ENCODE measurements at regions not wholly inside any gene's neighbourhood (a gene's known extent, or its start where the extent isn't known, plus 50 kb on each side); places are given as distances from the start of the nearest gene placed in this dataset.
A peak's percentile ranks its signal among the peaks of the same experiment; 100 is the strongest.

DNA sequence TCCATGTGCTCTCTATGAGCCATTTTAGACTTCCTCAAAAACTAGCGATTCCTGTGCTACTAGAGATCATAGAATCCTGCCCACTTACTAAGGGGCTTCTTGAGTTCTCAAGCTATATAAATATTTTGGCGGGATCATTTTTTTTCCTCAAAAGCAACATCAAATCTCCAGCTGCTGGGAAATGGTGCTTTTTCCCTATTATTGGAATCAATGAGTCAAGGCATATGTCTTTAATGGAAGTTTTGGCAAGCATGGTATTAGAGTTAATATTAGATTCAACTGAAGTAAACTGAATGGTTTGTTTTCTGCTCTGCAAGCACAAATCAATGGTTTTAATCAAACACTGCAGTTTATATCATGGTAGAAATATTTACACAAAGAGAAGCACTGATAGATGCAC, 369.9 kb upstream of the PTGER4 start:
- Histone ChIP-seq H3K4me3 (ENCODE audit: insufficient read depth, low read depth, low read length, poor library complexity, severe bottlenecking) (no peak overlapping the region), H3K4me1 (ENCODE audit: control insufficient read depth, insufficient read depth, low read length, poor library complexity, severe bottlenecking) (no peaks in the 10 kb centered on the region), H3K9me3 (ENCODE audit: control insufficient read depth, low read length) (no peaks in the 10 kb centered on the region), H3K36me3 (ENCODE audit: control insufficient read depth, insufficient read depth, low read length) (no peaks in the 10 kb centered on the region), H3K27me3 (replicated peaks; ENCODE audit: control insufficient read depth, insufficient read depth, low read length, poor library complexity, severe bottlenecking) (no peaks in the 10 kb centered on the region), H3K27ac (ENCODE audit: insufficient read depth, low read length, poor library complexity, severe bottlenecking) (no peak overlapping the region)
- DNase-seq, result no peak

DNA sequence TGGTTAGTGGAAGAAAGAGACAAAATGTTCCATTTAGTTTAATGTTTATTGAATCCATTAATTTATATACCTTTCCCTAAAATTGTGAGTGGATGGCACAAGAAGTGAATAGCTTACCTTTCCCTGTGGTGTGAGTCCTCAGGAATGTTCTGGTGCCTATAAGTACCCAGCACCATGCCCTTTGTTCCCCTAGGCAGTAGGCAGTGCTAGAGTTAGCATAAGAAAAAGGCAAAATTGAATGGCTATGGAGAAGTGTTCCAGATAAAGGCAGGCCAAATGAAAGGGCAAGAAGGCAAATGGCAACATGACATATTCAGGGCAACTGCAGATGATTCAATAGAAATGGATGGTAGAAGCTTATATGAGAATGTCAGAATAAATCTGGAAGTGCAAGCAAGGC, 370.8 kb upstream of the PTGER4 start:
- H3K4me3 ChIP-seq (ENCODE audit: insufficient read depth, low read depth, low read length, poor library complexity, severe bottlenecking), result no peak overlapping the region
- no peaks in the 10 kb centered on the region for H3K36me3 ChIP-seq (ENCODE audit: control insufficient read depth, insufficient read depth, low read length)
- H3K27me3 ChIP-seq (replicated peaks; ENCODE audit: control insufficient read depth, insufficient read depth, low read length, poor library complexity, severe bottlenecking), result no peaks in the 10 kb centered on the region
- no peak for DNase-seq
- H3K9me3 ChIP-seq (ENCODE audit: control insufficient read depth, low read length), result no peaks in the 10 kb centered on the region
- H3K27ac ChIP-seq (ENCODE audit: insufficient read depth, low read length, poor library complexity, severe bottlenecking), result no peak overlapping the region
- H3K4me1 ChIP-seq (ENCODE audit: control insufficient read depth, insufficient read depth, low read length, poor library complexity, severe bottlenecking), result no peaks in the 10 kb centered on the region

DNA sequence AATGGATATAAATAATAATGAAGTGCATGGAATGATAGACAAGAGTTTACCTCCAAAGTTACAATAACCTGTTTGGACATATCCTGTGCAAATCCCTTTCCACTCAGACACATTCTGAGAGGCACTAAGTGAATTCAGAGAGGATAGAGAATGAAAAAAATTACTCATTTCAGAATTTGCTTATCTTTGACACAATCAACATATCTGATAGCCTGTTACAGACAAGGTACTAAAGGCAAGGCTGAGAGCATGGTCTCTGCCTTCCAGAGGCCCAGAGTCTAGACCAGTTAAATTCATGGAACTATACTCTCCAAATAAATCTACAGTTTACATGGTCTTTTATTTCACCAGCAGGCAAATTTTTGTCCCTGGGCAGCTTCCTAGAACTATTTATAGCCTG, 371.8 kb upstream of the PTGER4 start:
- no peaks in the 10 kb centered on the region for H3K9me3 ChIP-seq (ENCODE audit: control insufficient read depth, low read length)
- H3K36me3 ChIP-seq (ENCODE audit: control insufficient read depth, insufficient read depth, low read length), result no peaks in the 10 kb centered on the region
- H3K4me3 ChIP-seq (ENCODE audit: insufficient read depth, low read depth, low read length, poor library complexity, severe bottlenecking), result no peak overlapping the region
- no peaks in the 10 kb centered on the region for H3K27me3 ChIP-seq (replicated peaks; ENCODE audit: control insufficient read depth, insufficient read depth, low read length, poor library complexity, severe bottlenecking)
- no peaks in the 10 kb centered on the region for H3K4me1 ChIP-seq (ENCODE audit: control insufficient read depth, insufficient read depth, low read length, poor library complexity, severe bottlenecking)
- H3K27ac ChIP-seq (ENCODE audit: insufficient read depth, low read length, poor library complexity, severe bottlenecking), result no peak overlapping the region
- DNase-seq, result no peak

DNA sequence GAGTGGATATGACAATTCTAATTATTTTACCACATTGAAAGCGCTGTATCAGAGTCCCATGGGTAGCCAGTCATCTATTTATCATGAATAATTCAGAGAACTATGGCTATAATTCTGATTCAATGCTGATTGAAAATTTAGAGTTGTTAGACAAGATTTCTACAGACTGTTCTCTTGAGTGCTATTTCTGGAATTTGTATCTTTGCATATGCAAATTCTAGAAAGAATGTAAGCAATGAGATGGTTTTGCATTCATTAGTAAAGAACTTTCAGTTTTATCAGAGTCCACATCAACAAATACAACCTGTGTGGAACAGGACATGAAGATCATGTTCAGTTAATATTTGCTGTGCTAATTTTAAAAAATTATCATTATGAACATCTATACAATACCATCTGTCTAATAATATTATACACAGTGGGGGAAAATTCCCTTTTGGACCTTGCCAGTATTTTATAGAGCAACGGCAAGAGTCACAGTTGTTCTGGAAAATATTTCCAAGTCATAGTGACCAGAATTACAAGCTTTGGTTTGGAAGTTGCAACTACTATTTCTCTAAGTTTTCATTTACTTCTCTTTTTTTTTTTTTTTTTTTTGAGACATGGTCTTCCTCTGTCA, 372.7 kb upstream of the PTGER4 start:
- H3K27me3 ChIP-seq (replicated peaks; ENCODE audit: control insufficient read depth, insufficient read depth, low read length, poor library complexity, severe bottlenecking), result no peaks in the 10 kb centered on the region
- no peak overlapping the region for H3K27ac ChIP-seq (ENCODE audit: insufficient read depth, low read length, poor library complexity, severe bottlenecking)
- H3K4me1 ChIP-seq (ENCODE audit: control insufficient read depth, insufficient read depth, low read length, poor library complexity, severe bottlenecking), result no peaks in the 10 kb centered on the region
- H3K4me3 ChIP-seq (ENCODE audit: insufficient read depth, low read depth, low read length, poor library complexity, severe bottlenecking), result no peak overlapping the region
- no peaks in the 10 kb centered on the region for H3K9me3 ChIP-seq (ENCODE audit: control insufficient read depth, low read length)
- DNase-seq, result no peak
- no peaks in the 10 kb centered on the region for H3K36me3 ChIP-seq (ENCODE audit: control insufficient read depth, insufficient read depth, low read length)

DNA sequence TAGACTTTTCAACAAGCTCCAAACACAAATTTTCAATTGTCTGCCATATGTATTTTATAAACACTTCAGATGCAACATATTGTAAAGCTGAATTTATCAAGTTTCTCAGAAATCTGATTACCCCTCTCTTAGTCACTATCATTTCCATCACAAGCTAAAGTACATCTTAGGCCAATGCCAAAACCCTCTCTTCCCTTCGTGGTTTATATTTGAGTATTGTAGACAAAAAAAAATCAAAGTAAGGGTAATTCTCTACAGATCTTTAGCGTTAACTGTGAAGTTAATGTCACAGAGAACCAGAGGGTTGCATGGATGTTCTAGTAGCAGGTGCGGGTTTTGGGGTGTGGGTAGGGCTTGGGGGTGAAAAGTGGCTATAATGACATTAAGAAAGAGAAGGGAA, 387.7 kb upstream of the PTGER4 start:
- Histone ChIP-seq H3K4me1 (ENCODE audit: control insufficient read depth, insufficient read depth, low read length, poor library complexity, severe bottlenecking) (no peaks in the 10 kb centered on the region), H3K36me3 (ENCODE audit: control insufficient read depth, insufficient read depth, low read length) (no peaks in the 10 kb centered on the region), H3K27me3 (replicated peaks; ENCODE audit: control insufficient read depth, insufficient read depth, low read length, poor library complexity, severe bottlenecking) (no peaks in the 10 kb centered on the region), H3K27ac (ENCODE audit: insufficient read depth, low read length, poor library complexity, severe bottlenecking) (no peak overlapping the region), H3K9me3 (ENCODE audit: control insufficient read depth, low read length) (no peaks in the 10 kb centered on the region), H3K4me3 (ENCODE audit: insufficient read depth, low read depth, low read length, poor library complexity, severe bottlenecking) (no peak overlapping the region)
- DNase-seq, result no peak

DNA sequence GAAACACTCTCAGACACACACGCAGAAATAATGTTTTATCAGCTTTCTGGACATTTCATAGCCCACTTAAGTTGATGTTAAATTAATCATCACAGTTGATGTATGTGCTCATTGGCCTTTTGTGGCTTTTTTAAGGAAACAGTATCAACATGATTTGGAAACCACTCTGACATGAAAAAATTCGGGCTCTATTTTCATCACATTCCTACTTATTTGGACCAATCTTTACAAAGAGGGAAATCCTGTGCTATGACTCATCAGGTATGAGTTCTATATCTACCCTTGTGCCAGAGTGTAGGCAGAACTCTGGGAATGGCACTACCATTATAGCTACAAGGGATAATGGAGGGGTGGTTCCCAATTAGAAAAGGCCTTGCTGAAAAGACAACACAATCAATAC, 388.4 kb upstream of the PTGER4 start:
- Histone ChIP-seq H3K36me3 (ENCODE audit: control insufficient read depth, insufficient read depth, low read length) (no peaks in the 10 kb centered on the region), H3K27ac (ENCODE audit: insufficient read depth, low read length, poor library complexity, severe bottlenecking) (no peak overlapping the region), H3K27me3 (replicated peaks; ENCODE audit: control insufficient read depth, insufficient read depth, low read length, poor library complexity, severe bottlenecking) (no peaks in the 10 kb centered on the region), H3K4me1 (ENCODE audit: control insufficient read depth, insufficient read depth, low read length, poor library complexity, severe bottlenecking) (no peaks in the 10 kb centered on the region), H3K9me3 (ENCODE audit: control insufficient read depth, low read length) (no peaks in the 10 kb centered on the region), H3K4me3 (ENCODE audit: insufficient read depth, low read depth, low read length, poor library complexity, severe bottlenecking) (no peak overlapping the region)
- DNase-seq, result no peak

DNA sequence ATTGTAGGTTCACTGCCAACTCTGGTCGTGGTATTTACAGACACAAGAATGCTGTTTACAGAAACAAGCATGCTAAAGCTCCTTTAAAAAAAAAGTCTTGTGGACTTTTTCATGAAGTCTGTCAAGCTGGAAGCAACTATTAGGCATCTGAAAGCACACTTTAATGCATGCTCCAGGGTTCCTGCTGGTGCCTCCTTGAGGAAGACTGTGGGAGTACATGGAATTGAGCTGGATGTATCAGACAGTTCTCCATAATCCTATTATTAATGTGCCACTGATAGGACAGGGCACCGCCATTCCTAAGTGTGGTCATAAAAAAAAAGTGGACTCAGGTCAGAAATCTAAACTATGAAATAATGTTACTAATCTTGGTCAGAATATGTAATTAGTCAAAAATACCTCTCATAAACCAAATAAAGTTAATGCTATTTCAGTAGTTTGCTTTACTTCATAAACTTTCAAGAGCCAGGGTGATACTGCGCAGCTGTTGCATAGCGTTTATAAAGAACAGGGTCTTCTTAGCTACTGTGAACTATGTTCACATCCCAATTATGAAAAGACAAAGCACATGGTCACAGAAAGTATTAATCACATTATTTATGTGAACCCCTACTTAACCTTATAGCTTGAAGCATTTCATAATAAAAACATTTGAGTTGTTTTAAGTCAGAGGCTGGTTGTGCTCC, 390.8 kb upstream of the PTGER4 start:
- no peaks in the 10 kb centered on the region for H3K36me3 ChIP-seq (ENCODE audit: control insufficient read depth, insufficient read depth, low read length)
- H3K27ac ChIP-seq (ENCODE audit: insufficient read depth, low read length, poor library complexity, severe bottlenecking), result no peak overlapping the region
- no peaks in the 10 kb centered on the region for H3K4me1 ChIP-seq (ENCODE audit: control insufficient read depth, insufficient read depth, low read length, poor library complexity, severe bottlenecking)
- no peaks in the 10 kb centered on the region for H3K9me3 ChIP-seq (ENCODE audit: control insufficient read depth, low read length)
- no peak for DNase-seq
- no peaks in the 10 kb centered on the region for H3K27me3 ChIP-seq (replicated peaks; ENCODE audit: control insufficient read depth, insufficient read depth, low read length, poor library complexity, severe bottlenecking)
- H3K4me3 ChIP-seq (ENCODE audit: insufficient read depth, low read depth, low read length, poor library complexity, severe bottlenecking), result no peak overlapping the region

DNA sequence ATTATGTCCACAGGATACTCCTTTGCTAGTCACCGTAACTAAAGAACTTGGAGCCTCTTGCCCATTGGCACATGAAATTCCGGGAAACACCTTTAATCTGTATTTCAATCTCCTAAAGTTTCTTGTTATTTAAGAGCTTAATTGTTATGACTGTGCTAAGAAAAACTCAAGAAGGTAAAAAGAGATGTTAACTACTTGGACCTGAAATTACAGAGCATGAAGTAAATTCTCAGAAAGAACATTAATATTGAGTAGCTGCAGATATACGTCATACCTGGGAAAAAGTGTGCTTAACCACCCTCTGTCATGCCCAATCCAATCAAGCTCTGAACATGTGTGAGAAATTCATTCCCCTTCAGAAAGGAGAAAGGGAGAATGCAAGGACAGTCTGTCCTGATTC, 394.9 kb upstream of the PTGER4 start:
- no peaks in the 10 kb centered on the region for H3K9me3 ChIP-seq (ENCODE audit: control insufficient read depth, low read length)
- no peaks in the 10 kb centered on the region for H3K27me3 ChIP-seq (replicated peaks; ENCODE audit: control insufficient read depth, insufficient read depth, low read length, poor library complexity, severe bottlenecking)
- no peaks in the 10 kb centered on the region for H3K36me3 ChIP-seq (ENCODE audit: control insufficient read depth, insufficient read depth, low read length)
- H3K4me1 ChIP-seq (ENCODE audit: control insufficient read depth, insufficient read depth, low read length, poor library complexity, severe bottlenecking), result no peaks in the 10 kb centered on the region
- H3K4me3 ChIP-seq (ENCODE audit: insufficient read depth, low read depth, low read length, poor library complexity, severe bottlenecking), result no peak overlapping the region
- no peak for DNase-seq
- H3K27ac ChIP-seq (ENCODE audit: insufficient read depth, low read length, poor library complexity, severe bottlenecking), result no peak overlapping the region

DNA sequence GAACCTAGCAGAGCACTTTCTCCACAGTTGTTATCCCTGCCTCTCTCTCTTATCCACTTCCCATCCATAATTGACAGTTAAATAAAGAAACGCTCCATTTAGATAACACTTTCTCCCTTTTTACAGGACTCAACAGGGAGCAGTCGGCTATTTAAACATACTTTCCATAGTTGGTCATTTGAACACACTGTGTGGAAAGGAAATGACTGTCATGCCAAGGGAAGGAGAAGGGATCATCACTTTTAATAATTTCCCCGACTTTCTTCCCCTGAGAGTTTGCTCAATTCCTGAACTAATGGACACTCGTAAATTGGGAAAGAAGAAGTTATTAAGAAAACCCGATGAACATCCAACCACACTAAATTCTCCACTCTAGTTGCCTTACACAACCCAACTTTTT, 400.8 kb upstream of the PTGER4 start:
- peaks cover 3% of the 10 kb centered on the region for H3K4me1 ChIP-seq (ENCODE audit: control insufficient read depth, insufficient read depth, low read length, poor library complexity, severe bottlenecking)
- no peak overlapping the region for H3K4me3 ChIP-seq (ENCODE audit: insufficient read depth, low read depth, low read length, poor library complexity, severe bottlenecking)
- H3K27me3 ChIP-seq (replicated peaks; ENCODE audit: control insufficient read depth, insufficient read depth, low read length, poor library complexity, severe bottlenecking), result no peaks in the 10 kb centered on the region
- H3K36me3 ChIP-seq (ENCODE audit: control insufficient read depth, insufficient read depth, low read length), result no peaks in the 10 kb centered on the region
- no peak overlapping the region for H3K27ac ChIP-seq (ENCODE audit: insufficient read depth, low read length, poor library complexity, severe bottlenecking)
- DNase-seq, result no peak
- no peaks in the 10 kb centered on the region for H3K9me3 ChIP-seq (ENCODE audit: control insufficient read depth, low read length)

DNA sequence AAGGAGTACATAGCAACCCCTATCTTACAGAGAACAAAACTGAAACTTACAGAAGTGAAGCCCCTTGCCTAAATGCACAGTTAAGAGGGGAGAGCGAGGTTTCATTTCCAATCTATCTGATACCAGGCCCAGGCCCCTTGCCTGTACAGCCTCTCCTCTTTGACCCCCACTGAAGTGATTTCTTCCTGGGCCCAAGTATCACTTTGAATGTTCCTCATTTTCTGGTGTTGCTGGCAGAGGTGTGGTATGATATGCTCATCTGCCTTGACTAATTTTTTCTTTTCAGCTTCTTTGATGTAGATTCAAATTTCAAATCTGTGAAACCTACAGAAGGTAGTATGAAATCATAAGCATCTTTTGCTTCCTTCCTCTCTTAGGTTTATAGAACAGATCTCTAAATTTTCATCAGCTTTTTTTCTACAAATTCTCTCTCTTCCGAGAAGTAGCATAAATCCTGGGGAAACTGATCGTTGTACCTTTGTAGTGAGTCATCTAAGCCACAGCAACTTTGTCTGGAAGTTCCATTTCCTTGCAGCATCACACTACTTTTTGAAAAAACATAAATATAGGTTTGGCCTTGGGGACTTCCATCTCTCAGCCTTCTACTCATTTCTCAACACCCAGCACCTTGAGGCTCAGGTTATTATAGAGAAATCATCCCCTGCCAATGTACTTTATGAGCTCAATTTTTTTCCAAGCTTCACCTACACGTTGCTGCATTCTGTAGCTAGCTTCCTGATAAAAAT, 402.4 kb upstream of the PTGER4 start:
- Histone ChIP-seq H3K36me3 (ENCODE audit: control insufficient read depth, insufficient read depth, low read length) (no peaks in the 10 kb centered on the region), H3K27me3 (replicated peaks; ENCODE audit: control insufficient read depth, insufficient read depth, low read length, poor library complexity, severe bottlenecking) (no peaks in the 10 kb centered on the region), H3K4me3 (ENCODE audit: insufficient read depth, low read depth, low read length, poor library complexity, severe bottlenecking) (no peak overlapping the region), H3K9me3 (ENCODE audit: control insufficient read depth, low read length) (no peaks in the 10 kb centered on the region), H3K4me1 (ENCODE audit: control insufficient read depth, insufficient read depth, low read length, poor library complexity, severe bottlenecking) (peaks cover 3% of the 10 kb centered on the region), H3K27ac (ENCODE audit: insufficient read depth, low read length, poor library complexity, severe bottlenecking) (peak overlapping the region; percentile 34)
- no peak for DNase-seq

All from effector memory CD4-positive, alpha-beta T cell (primary cell).